ENCODE measurements at regions not wholly inside any gene's neighbourhood (a gene's known extent, or its start where the extent isn't known, plus 50 kb on each side); places are given as distances from the start of the nearest gene placed in this dataset.

GRCh38 chr1:242806324-242806723 lies 281.8 kb upstream of the PLD5 start:
- ATAC-seq (peak; percentile 16; the same call in 2 of the 3 replicates), FAIRE-seq (no peak), DNase-seq (ENCODE audit: low read depth, low spot score) (no peak)
- H3K27ac ChIP-seq (ENCODE audit: control insufficient read depth, insufficient read depth), result no peak overlapping the region
- no peak overlapping the region for H2AFZ ChIP-seq (ENCODE audit: control insufficient read depth, low read depth, low read length)
- ChIA-PET CTCF (no interaction called here), RAD21 (ENCODE audit: unreplicated experiment) (no interaction called here), POLR2A (no interaction called here), SMC1A (ENCODE audit: uncharacterized antibody, unreplicated experiment) (no interaction called here)
- no peak overlapping the region for H3K9ac ChIP-seq (ENCODE audit: control insufficient read depth, insufficient read depth, low read length)
- H3K27me3 ChIP-seq (replicated peaks in 1 of 2; ENCODE audit: control insufficient read depth in 2 of 2, insufficient read depth in 2 of 2, low read length in 1 of 2), result no peaks in the 10 kb centered on the region
- intact Hi-C loops (cut with micrococcal nuclease; ENCODE audit: unreplicated experiment) (no loop called here), in situ Hi-C loops (cut with MboI) (no loop called here)
- no peaks in the 10 kb centered on the region for H3K9me3 ChIP-seq (replicated peaks; ENCODE audit: control insufficient read depth, insufficient read depth, low read length)
- BruUV-seq (replicated peaks), result no TSS peak
- no peaks in the 10 kb centered on the region for H3K79me2 ChIP-seq (ENCODE audit: control insufficient read depth, insufficient read depth, low read length)
- H3K4me2 ChIP-seq (ENCODE audit: control insufficient read depth, insufficient read depth), result no peak overlapping the region
- 0% methylated on average over 2 of the region's 2 CpGs for WGBS (ENCODE audit: insufficient coverage, insufficient replicate concordance, low lambda C conversion rate, missing lambda C conversion rate)
- H3K4me3 ChIP-seq, result no peak overlapping the region
- no peaks in the 10 kb centered on the region for H3K4me1 ChIP-seq (ENCODE audit: control insufficient read depth, insufficient read depth, low read length)
- no peaks in the 10 kb centered on the region for H3K36me3 ChIP-seq (ENCODE audit: control insufficient read depth in 2 of 2, insufficient read depth in 2 of 2, low read length in 1 of 2)
- no peaks in the 10 kb centered on the region for H4K20me1 ChIP-seq (ENCODE audit: control insufficient read depth, insufficient read depth)
- no peak for TF ChIP-seq HDAC2 (IDR thresholded peaks at IDR 0.05)
- TF ChIP-seq PKNOX1 (IDR thresholded peaks at IDR 0.05), result no peak
- no peak for TF ChIP-seq E4F1 (IDR thresholded peaks at IDR 0.05; ENCODE audit: borderline replicate concordance, partially characterized antibody)
- TF ChIP-seq IKZF2 (IDR thresholded peaks at IDR 0.05), result no peak
- TF ChIP-seq RELB (IDR thresholded peaks at IDR 0.05; ENCODE audit: low read depth), result no peak
- TF ChIP-seq CBFB (IDR thresholded peaks at IDR 0.05; ENCODE audit: low read depth), result no peak
- TF ChIP-seq ESRRA (IDR thresholded peaks at IDR 0.05; ENCODE audit: low read length), result no peak
- no peak for TF ChIP-seq NFYB (IDR thresholded peaks at IDR 0.05; ENCODE audit: insufficient read depth, low read depth, low read length)
- no peak for TF ChIP-seq LARP7 (IDR thresholded peaks at IDR 0.05)
- TF ChIP-seq PRDM15 (CRISPR knock-in tag; IDR thresholded peaks at IDR 0.05), result no peak
- no peak for TF ChIP-seq CEBPB (IDR thresholded peaks at IDR 0.05; ENCODE audit: borderline replicate concordance in 1 of 2, low read depth in 2 of 2, low read length in 2 of 2)
- TF ChIP-seq YBX1 (IDR thresholded peaks at IDR 0.05), result no peak
- no peak for TF ChIP-seq RELA (IDR thresholded peaks at IDR 0.05; ENCODE audit: borderline replicate concordance, partially characterized antibody)
- no peak for TF ChIP-seq MXI1 (IDR thresholded peaks at IDR 0.05; ENCODE audit: low read depth, low read length)
- no peak for TF ChIP-seq E2F4 (IDR thresholded peaks at IDR 0.05; ENCODE audit: low read depth, low read length)
- TF ChIP-seq SP1 (IDR thresholded peaks at IDR 0.05; ENCODE audit: low read depth, low read length), result no peak

All from GM12878 (cell line).